DND-41 (cell line): ENCODE measurements at regions not wholly inside any gene's neighbourhood (a gene's known extent, or its start where the extent isn't known, plus 50 kb on each side); places are given as distances from the start of the nearest gene placed in this dataset.

Experiments used
- ATAC-seq: fragments of 200-7000 bp; cut with Tn5 transposase; 3 replicates; pipeline ENCODE4 v1.9.1; 2021; ENCODE audit warnings: low read depth; ENCODE audit not compliant: insufficient read depth
- DNase-seq: peaks from one replicate; pipeline ENCODE4 v3.0.0-alpha.2; 2020
- H2AFZ ChIP-seq: 2 replicates; pipeline ENCODE4 v1.6.0; 2012; ENCODE audit warnings: low read depth, low read length
- H3K27ac ChIP-seq: 2 replicates; pipeline ENCODE4 v1.5.1; 2012; ENCODE audit warnings: low read length, inconsistent platforms
- H3K27me3 ChIP-seq: fragments of 200-600 bp; sonication (generic); 2 replicates; pipeline ENCODE4 v1.6.0; 2012; ENCODE audit warnings: low read length, mild to moderate bottlenecking, inconsistent platforms; ENCODE audit not compliant: insufficient read depth, poor library complexity
- H3K36me3 ChIP-seq: 2 replicates; pipeline ENCODE4 v1.5.1; 2012; ENCODE audit warnings: low read length, inconsistent platforms; ENCODE audit not compliant: insufficient read depth
- H3K4me1 ChIP-seq: 2 replicates; pipeline ENCODE4 v1.5.1; 2012; ENCODE audit warnings: mild to moderate bottlenecking, low read length; ENCODE audit not compliant: insufficient read depth
- H3K4me2 ChIP-seq: 2 replicates; pipeline ENCODE4 v1.6.0; 2012; ENCODE audit warnings: mild to moderate bottlenecking, moderate library complexity, low read length, inconsistent platforms; ENCODE audit not compliant: insufficient read depth
- H3K4me3 ChIP-seq, 2 experiments: fragments of 200-600 bp in 1 of 2; shearing (Covaris generic) in 1 of 2; 2 replicates each; pipeline ENCODE4 v1.5.1; 2012 to 2016; ENCODE audit warnings: inconsistent platforms in 2 of 2, low read length in 2 of 2, mild to moderate bottlenecking in 2 of 2, low read depth in 1 of 2, moderate library complexity in 1 of 2
- H3K79me2 ChIP-seq: 2 replicates; pipeline ENCODE4 v1.6.0; 2012; ENCODE audit warnings: low read length, inconsistent platforms; ENCODE audit not compliant: insufficient read depth
- H3K9ac ChIP-seq: 2 replicates; pipeline ENCODE4 v1.6.0; 2012; ENCODE audit warnings: low read depth, mild to moderate bottlenecking, inconsistent platforms, low read length, moderate library complexity
- H3K9me3 ChIP-seq: 2 replicates; pipeline ENCODE4 v1.5.1; 2012; ENCODE audit warnings: low read length, moderate library complexity, mild to moderate bottlenecking, inconsistent platforms; ENCODE audit not compliant: insufficient read depth, severe bottlenecking
- H4K20me1 ChIP-seq: 2 replicates; pipeline ENCODE4 v1.6.0; 2012; ENCODE audit warnings: low read length; ENCODE audit not compliant: insufficient read depth
- EZH2 ChIP-seq: IDR thresholded peaks from 3 replicates; pipeline ENCODE4 v1.6.1; 2012; ENCODE audit warnings: borderline replicate concordance, low read depth, mild to moderate bottlenecking, moderate library complexity, low read length, inconsistent platforms; ENCODE audit not compliant: severe bottlenecking
- TF ChIP-seq, protein P1 (sequence below): IDR thresholded peaks from 2 replicates; pipeline ENCODE4 v1.5.1; 2012; ENCODE audit warnings: borderline replicate concordance, low read length, moderate library complexity, mild to moderate bottlenecking; ENCODE audit not compliant: poor library complexity, severe bottlenecking; ENCODE audit errors: extremely low read depth

DNA sequence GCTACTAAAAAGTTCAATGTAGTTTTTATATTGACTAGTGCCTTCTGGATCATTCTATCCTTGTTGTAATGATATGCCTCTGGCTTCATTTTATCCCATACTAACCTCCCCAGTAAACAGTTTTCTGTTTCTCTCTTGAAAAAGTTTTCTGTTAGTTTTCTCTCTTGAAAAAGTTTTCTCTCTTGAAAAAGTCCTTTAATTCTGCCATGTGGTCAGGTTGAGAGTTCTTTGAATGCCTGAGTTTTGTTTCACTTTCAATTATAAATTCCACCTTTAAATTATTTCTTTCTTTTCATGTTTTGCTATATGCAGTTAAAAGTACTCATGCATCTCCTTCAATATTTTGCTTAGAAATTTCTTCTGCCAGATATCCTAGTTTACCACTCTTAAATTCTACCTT, 1139.6 kb downstream of the STPG2 start:
- H3K27me3 ChIP-seq: no peaks in the 10 kb centered on the region
- no peaks in the 10 kb centered on the region for H3K79me2 ChIP-seq
- peak overlapping the region; percentile 60 for H3K4me2 ChIP-seq
- no peaks in the 10 kb centered on the region for H3K9me3 ChIP-seq
- peak overlapping the region in 1 of 2 experiments; percentile 39; a peak in 2 of 4 replicates for H3K4me3 ChIP-seq
- ATAC-seq (peak; percentile 71), DNase-seq (no peak)
- peak overlapping the region; percentile 37 for H3K9ac ChIP-seq
- H4K20me1 ChIP-seq: no peaks in the 10 kb centered on the region
- peaks cover 23% of the 10 kb centered on the region for H3K4me1 ChIP-seq
- H3K27ac ChIP-seq: peak overlapping the region; percentile 76
- no peaks in the 10 kb centered on the region for H3K36me3 ChIP-seq
- TF ChIP-seq EZH2: no peak
- TF ChIP-seq, protein P1, sequence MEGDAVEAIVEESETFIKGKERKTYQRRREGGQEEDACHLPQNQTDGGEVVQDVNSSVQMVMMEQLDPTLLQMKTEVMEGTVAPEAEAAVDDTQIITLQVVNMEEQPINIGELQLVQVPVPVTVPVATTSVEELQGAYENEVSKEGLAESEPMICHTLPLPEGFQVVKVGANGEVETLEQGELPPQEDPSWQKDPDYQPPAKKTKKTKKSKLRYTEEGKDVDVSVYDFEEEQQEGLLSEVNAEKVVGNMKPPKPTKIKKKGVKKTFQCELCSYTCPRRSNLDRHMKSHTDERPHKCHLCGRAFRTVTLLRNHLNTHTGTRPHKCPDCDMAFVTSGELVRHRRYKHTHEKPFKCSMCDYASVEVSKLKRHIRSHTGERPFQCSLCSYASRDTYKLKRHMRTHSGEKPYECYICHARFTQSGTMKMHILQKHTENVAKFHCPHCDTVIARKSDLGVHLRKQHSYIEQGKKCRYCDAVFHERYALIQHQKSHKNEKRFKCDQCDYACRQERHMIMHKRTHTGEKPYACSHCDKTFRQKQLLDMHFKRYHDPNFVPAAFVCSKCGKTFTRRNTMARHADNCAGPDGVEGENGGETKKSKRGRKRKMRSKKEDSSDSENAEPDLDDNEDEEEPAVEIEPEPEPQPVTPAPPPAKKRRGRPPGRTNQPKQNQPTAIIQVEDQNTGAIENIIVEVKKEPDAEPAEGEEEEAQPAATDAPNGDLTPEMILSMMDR: no peak
- peak overlapping the region; percentile 78 for H2AFZ ChIP-seq

DNA sequence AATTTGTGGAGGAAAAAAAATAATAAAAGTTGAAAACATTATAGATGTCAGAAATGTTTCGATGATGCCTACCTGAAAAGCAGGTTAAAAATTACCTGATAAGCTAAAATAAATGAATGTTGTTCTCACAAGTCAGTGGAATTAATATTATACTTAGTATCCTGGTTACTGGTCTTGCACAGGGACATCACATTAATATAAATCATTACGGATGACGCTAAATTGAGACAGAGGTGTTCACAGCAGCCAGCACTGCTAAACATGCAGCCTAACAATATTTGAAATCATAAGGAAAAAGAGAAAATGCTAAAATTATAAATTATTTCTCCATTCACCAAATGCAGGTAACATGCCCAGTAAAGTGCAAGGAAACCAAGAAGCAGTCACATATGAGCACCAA, 1130.0 kb downstream of the STPG2 start:
- Histone ChIP-seq H3K4me3 (no peak overlapping the region), H3K27me3 (no peaks in the 10 kb centered on the region), H3K4me2 (no peak overlapping the region), H3K4me1 (peaks cover 16% of the 10 kb centered on the region), H3K9ac (no peak overlapping the region), H3K27ac (no peak overlapping the region), H4K20me1 (no peaks in the 10 kb centered on the region), H3K79me2 (no peaks in the 10 kb centered on the region), H2AFZ (no peak overlapping the region), H3K36me3 (no peaks in the 10 kb centered on the region), H3K9me3 (no peaks in the 10 kb centered on the region)
- TF ChIP-seq, protein P1: no peak
- no peak for TF ChIP-seq EZH2
- DNase-seq: no peak
- no peak for ATAC-seq

DNA sequence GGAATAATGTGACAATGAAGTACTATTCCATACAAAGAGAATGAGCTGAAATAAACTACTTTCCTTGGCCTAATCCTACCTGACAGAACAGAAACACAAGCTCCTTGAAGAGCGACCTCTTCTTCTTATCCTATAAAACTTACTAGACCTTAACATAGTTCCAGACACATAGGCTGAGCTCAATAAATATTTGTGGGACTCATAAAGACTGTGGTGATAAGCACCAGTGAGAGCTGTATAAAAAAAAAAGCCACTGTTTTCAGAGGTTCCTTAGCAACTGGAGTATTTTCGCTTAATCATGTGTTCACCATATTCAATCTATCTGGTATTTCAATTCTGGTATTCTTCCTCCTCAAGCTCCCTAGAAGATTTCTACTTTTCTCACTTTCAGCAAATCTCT, 1129.6 kb downstream of the STPG2 start:
- no peak overlapping the region for H3K27ac ChIP-seq
- no peaks in the 10 kb centered on the region for H3K27me3 ChIP-seq
- no peak overlapping the region for H2AFZ ChIP-seq
- no peak overlapping the region for H3K4me3 ChIP-seq
- H3K4me2 ChIP-seq: no peak overlapping the region
- no peaks in the 10 kb centered on the region for H3K9me3 ChIP-seq
- no peak for DNase-seq
- no peaks in the 10 kb centered on the region for H3K79me2 ChIP-seq
- H4K20me1 ChIP-seq: no peaks in the 10 kb centered on the region
- no peak overlapping the region for H3K9ac ChIP-seq
- H3K36me3 ChIP-seq: no peaks in the 10 kb centered on the region
- no peak for ATAC-seq
- H3K4me1 ChIP-seq: peaks cover 16% of the 10 kb centered on the region
- TF ChIP-seq EZH2: no peak
- TF ChIP-seq, protein P1: no peak

DNA sequence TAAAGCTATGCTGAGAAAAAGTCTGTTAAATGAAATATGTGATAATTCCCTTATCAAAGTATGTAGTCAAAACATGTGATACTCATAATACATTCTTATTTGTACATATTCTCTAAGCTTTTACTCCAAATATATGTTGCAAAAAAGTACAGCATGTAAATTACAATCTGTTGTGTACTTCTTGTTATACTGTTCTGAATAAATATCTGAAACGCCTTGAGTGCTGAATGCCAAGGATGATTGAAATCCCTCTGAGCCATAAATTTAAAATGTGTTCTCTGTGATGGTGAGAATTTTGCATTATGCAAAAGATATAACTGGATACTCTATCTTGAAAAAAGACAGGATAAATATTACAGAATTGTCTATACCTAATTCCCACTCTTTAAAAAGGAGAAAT, 1128.0 kb downstream of the STPG2 start:
- no peaks in the 10 kb centered on the region for H3K27me3 ChIP-seq
- H3K4me1 ChIP-seq: peaks cover 16% of the 10 kb centered on the region
- no peaks in the 10 kb centered on the region for H3K36me3 ChIP-seq
- H3K27ac ChIP-seq: no peak overlapping the region
- ATAC-seq: no peak
- H3K9ac ChIP-seq: no peak overlapping the region
- H3K79me2 ChIP-seq: no peaks in the 10 kb centered on the region
- no peaks in the 10 kb centered on the region for H4K20me1 ChIP-seq
- DNase-seq: no peak
- no peaks in the 10 kb centered on the region for H3K9me3 ChIP-seq
- H3K4me2 ChIP-seq: no peak overlapping the region
- no peak for TF ChIP-seq EZH2
- TF ChIP-seq, protein P1: no peak
- H2AFZ ChIP-seq: no peak overlapping the region
- H3K4me3 ChIP-seq: no peak overlapping the region
